ENCODE measurements at regions not wholly inside any gene's neighbourhood (a gene's known extent, or its start where the extent isn't known, plus 50 kb on each side); places are given as distances from the start of the nearest gene placed in this dataset.
A peak's percentile ranks its signal among the peaks of the same experiment; 100 is the strongest.

GRCh38 chr3:111336511-111336910, 205.5 kb upstream of the CD96 start:
- CTCF ChIA-PET: interaction anchor here (1.5 kb wide), 1 partner anchor 256 kb away, joined by 5 read pairs; no protein-coding TSS in a partner anchor

GRCh38 chr3:111338059-111338698, 203.8 kb upstream of the CD96 start:
- POLR2A ChIA-PET: no interaction called here
- no peak overlapping the region for H3K27ac ChIP-seq (ENCODE audit: low read depth in 2 of 2, low read length in 1 of 2)
- no peaks in the 10 kb centered on the region for H3K36me3 ChIP-seq (replicated peaks in 1 of 2; ENCODE audit: control insufficient read depth in 1 of 2, insufficient read depth in 2 of 2, low read length in 1 of 2)
- no peaks in the 10 kb centered on the region for H4K20me1 ChIP-seq (ENCODE audit: insufficient read depth)
- peaks cover 4 to 5% of the 10 kb centered on the region in 2 experiments; a peak in 1 of 4 replicates for H3K4me1 ChIP-seq (ENCODE audit: control insufficient read depth in 1 of 2, insufficient read depth in 2 of 2, low read depth in 1 of 2, low read length in 1 of 2)
- no peaks in the 10 kb centered on the region for H3K79me2 ChIP-seq (ENCODE audit: insufficient read depth)
- H3K27me3 ChIP-seq (ENCODE audit: insufficient read depth): no peaks in the 10 kb centered on the region
- no peak overlapping the region for H3K4me3 ChIP-seq (ENCODE audit: low read depth in 2 of 2, low read length in 1 of 2)
- DNase-seq: peak; percentile 48
- CTCF ChIA-PET: interaction anchor here (0.6 to 2.5 kb wide), 16 partner anchors 8 to 993 kb away, joined by 3 to 7 read pairs (median 3); no protein-coding TSS in a partner anchor
- no peak overlapping the region for H2AFZ ChIP-seq (ENCODE audit: low read depth)
- H3K9me2 ChIP-seq: no peaks in the 10 kb centered on the region
- no peak overlapping the region for H3K9ac ChIP-seq
- no peaks in the 10 kb centered on the region for H3K9me3 ChIP-seq
- no peak overlapping the region for H3K4me2 ChIP-seq
- H3F3A ChIP-seq (replicated peaks; ENCODE audit: insufficient read depth): peaks cover 16% of the 10 kb centered on the region
- 72% methylated on average over 4 of the region's 4 CpGs for WGBS (ENCODE audit: low lambda C conversion rate)
- TF ChIP-seq PBX3 (IDR thresholded peaks at IDR 0.05) (no peak), SMC3 (IDR thresholded peaks at IDR 0.05; ENCODE audit: low read depth, low read length) (peak; percentile 78), REST (IDR thresholded peaks at IDR 0.05; ENCODE audit: low read depth, low read length) (no peak), CTCF (IDR thresholded peaks at IDR 0.05) (peak; percentile 93), RAD21 (IDR thresholded peaks at IDR 0.05; ENCODE audit: low read length) (peak; percentile 90)

More at GRCh38 chr3:111336511-111336910, 205.5 kb upstream of the CD96 start:
- Histone ChIP-seq H3K27me3 (ENCODE audit: insufficient read depth) (no peaks in the 10 kb centered on the region), H3K4me3 (ENCODE audit: low read depth in 2 of 2, low read length in 1 of 2) (no peak overlapping the region; a peak in 1 of 4 replicates), H3K9me2 (no peaks in the 10 kb centered on the region), H3K27ac (ENCODE audit: low read depth in 2 of 2, low read length in 1 of 2) (peak overlapping the region; percentile 33 to 60; a peak in 3 of 4 replicates), H3F3A (replicated peaks; ENCODE audit: insufficient read depth) (peaks cover 16% of the 10 kb centered on the region), H3K9me3 (no peaks in the 10 kb centered on the region), H3K4me1 (ENCODE audit: control insufficient read depth in 1 of 2, insufficient read depth in 2 of 2, low read depth in 1 of 2, low read length in 1 of 2) (peaks cover 4 to 5% of the 10 kb centered on the region in 2 experiments; a peak in 2 of 4 replicates), H3K9ac (no peak overlapping the region; the same call in 1 of the 2 replicates), H3K79me2 (ENCODE audit: insufficient read depth) (no peaks in the 10 kb centered on the region), H4K20me1 (ENCODE audit: insufficient read depth) (no peaks in the 10 kb centered on the region), H3K36me3 (replicated peaks in 1 of 2; ENCODE audit: control insufficient read depth in 1 of 2, insufficient read depth in 2 of 2, low read length in 1 of 2) (no peaks in the 10 kb centered on the region), H3K4me2 (peak overlapping the region; percentile 53; the same call in 1 of the 2 replicates), H2AFZ (ENCODE audit: low read depth) (peak overlapping the region; percentile 64; the same call in 1 of the 2 replicates)
- peak; percentile 16; the same call in 1 of the 2 replicates for TF ChIP-seq FOSL2 (IDR thresholded peaks at IDR 0.05; ENCODE audit: borderline replicate concordance, low read depth)
- peak; percentile 37; the same call in 1 of the 2 replicates for TF ChIP-seq PBX3 (IDR thresholded peaks at IDR 0.05)
- peak in 1 of 2 experiments; percentile 18; a peak in 1 of 4 replicates for TF ChIP-seq EP300 (IDR thresholded peaks at IDR 0.05; ENCODE audit: borderline replicate concordance in 1 of 2, low read depth in 1 of 2, low read length in 1 of 2)
- no peak for TF ChIP-seq USF2 (IDR thresholded peaks at IDR 0.05; ENCODE audit: borderline replicate concordance, low read depth, low read length)
- TF ChIP-seq TCF12 (IDR thresholded peaks at IDR 0.05): peak; percentile 59; the same call in 1 of the 2 replicates
- POLR2A ChIA-PET: no interaction called here
- WGBS (ENCODE audit: low lambda C conversion rate): 16% methylated on average over 2 of the region's 2 CpGs
- peak; percentile 20 for DNase-seq
